Left lung (tissue), 4 donors: ENCODE measurements at regions not wholly inside any gene's neighbourhood (a gene's known extent, or its start where the extent isn't known, plus 50 kb on each side); places are given as distances from the start of the nearest gene placed in this dataset.

Source experiments
- ATAC-seq: fragments of 200-7000 bp; cut with Tn5 transposase; one replicate; pipeline ENCODE4 v1.9.1; 2020; ENCODE audit warnings: moderate library complexity
- DNase-seq, 4 donors: peaks; one replicate each; pipeline ENCODE4 v3.0.0-alpha.2; 2013 to 2020
- H3K27ac ChIP-seq, 2 donors: fragments of 200-600 bp; sonication (generic) in 1 of 2; one replicate each; pipeline versions ENCODE4 v1.5.0 to v1.8.0; 2020 to 2021
- H3K27me3 ChIP-seq, 2 donors: fragments of 200-600 bp; sonication (generic) in 1 of 2; one replicate each; pipeline versions ENCODE4 v1.5.0 to v1.8.0; 2020 to 2021
- H3K36me3 ChIP-seq, 2 donors: fragments of 200-600 bp; sonication (generic) in 1 of 2; one replicate each; pipeline versions ENCODE4 v1.5.0 to v1.8.0; 2020 to 2021
- H3K4me1 ChIP-seq, 2 donors: fragments of 200-600 bp; one replicate each; pipeline ENCODE4 v1.8.0; 2021
- H3K4me3 ChIP-seq, 2 donors: fragments of 200-600 bp; sonication (generic) in 1 of 2; one replicate each; pipeline versions ENCODE4 v1.5.0 to v1.8.0; 2020 to 2021; ENCODE audit warnings: mild to moderate bottlenecking in 1 of 2
- H3K9me3 ChIP-seq, 2 donors: fragments of 200-600 bp; sonication (generic) in 1 of 2; one replicate each; pipeline versions ENCODE4 v1.5.0 to v1.8.0; 2020 to 2021
- intact Hi-C, 2 donors: fragments of 100-400 bp; cut with DNase I; formaldehyde crosslinking; loops; one replicate each; pipeline versions ENCODE4 v1.11.2 to v1.14.2; 2022
- TF ChIP-seq, protein P1 (sequence below), 2 donors: fragments of 200-600 bp; sonication (generic) in 1 of 2; IDR thresholded peaks; one replicate each; pipeline versions ENCODE4 v1.5.0 to v1.8.0; 2021; ENCODE audit warnings: antibody characterized with exemption in 2 of 2
- donor health status: DM: no; HTN: yes; CAD: no.
- donor health status: DM: no; HTN: no; CAD: no.

DNA sequence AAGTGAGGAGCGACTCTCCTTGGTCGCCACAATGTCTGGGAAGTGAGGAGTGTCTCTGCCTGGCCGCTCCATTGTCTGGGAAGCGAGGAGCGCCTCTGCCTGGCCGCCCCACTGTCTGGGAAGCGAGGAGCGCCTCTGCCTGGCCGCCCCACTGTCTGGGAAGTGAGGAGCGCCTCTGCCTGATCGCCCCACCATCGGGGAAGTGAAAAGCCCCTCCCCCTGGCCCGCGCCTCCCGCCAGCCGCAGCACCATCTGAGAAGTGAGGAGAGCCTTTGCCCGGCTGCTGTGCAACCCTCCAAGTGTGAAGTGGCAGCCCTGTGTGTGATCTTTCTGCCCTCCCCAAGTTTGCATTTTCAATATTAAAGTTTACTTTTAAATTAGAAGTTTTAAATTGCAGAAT lies 95.0 kb upstream of the PPP2R5A start:
- TF ChIP-seq, protein P1, sequence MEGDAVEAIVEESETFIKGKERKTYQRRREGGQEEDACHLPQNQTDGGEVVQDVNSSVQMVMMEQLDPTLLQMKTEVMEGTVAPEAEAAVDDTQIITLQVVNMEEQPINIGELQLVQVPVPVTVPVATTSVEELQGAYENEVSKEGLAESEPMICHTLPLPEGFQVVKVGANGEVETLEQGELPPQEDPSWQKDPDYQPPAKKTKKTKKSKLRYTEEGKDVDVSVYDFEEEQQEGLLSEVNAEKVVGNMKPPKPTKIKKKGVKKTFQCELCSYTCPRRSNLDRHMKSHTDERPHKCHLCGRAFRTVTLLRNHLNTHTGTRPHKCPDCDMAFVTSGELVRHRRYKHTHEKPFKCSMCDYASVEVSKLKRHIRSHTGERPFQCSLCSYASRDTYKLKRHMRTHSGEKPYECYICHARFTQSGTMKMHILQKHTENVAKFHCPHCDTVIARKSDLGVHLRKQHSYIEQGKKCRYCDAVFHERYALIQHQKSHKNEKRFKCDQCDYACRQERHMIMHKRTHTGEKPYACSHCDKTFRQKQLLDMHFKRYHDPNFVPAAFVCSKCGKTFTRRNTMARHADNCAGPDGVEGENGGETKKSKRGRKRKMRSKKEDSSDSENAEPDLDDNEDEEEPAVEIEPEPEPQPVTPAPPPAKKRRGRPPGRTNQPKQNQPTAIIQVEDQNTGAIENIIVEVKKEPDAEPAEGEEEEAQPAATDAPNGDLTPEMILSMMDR (IDR thresholded peaks at IDR 0.05) = no peak
- ATAC-seq (no peak), DNase-seq (peak in 1 of 4 donors; percentile 53)
- Histone ChIP-seq H3K27ac (no peak overlapping the region), H3K36me3 (no peaks in the 10 kb centered on the region), H3K4me1 (peaks cover 0 to 27% of the 10 kb centered on the region in 2 donors), H3K4me3 (no peak overlapping the region), H3K9me3 (no peaks in the 10 kb centered on the region), H3K27me3 (no peaks in the 10 kb centered on the region)
- intact Hi-C loops = no loop called here

DNA sequence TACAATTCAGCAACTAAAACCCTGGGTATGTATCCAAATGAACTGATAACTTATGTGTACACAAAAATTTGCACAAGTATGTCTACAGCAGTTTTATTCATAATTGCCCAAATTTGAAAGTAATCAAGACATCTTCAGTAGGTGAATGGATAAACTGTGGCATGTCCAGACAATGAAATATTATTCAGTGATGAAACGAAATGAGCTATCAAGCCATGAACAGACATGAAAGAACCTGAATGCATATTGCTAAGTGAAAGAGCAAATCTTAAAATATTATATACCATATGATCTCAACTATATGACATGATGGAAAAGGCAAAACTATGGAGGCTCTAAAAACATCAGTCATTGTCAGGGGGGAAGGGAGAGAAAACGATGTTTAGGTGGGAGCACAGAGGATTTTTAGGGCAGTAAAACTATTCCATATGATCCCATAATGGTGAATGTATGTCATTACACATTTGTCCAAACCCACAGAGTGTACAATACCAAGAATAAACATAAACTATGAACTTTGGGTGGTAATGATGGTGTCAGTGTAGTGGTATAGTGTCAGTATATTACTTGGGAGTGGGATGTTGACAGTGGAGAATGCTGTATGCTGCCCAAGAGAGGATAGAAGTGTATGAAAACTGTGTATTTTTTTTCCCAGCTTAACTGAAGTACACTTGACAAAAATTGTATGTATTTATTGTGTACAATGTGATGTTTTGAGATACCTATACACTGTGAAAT lies 92.8 kb upstream of the PPP2R5A start:
- intact Hi-C loops = no loop called here
- no peak for DNase-seq
- Histone ChIP-seq H3K27me3 (no peaks in the 10 kb centered on the region), H3K27ac (no peak overlapping the region), H3K4me3 (no peak overlapping the region), H3K4me1 (peaks cover 0 to 16% of the 10 kb centered on the region in 2 donors), H3K36me3 (no peaks in the 10 kb centered on the region), H3K9me3 (no peaks in the 10 kb centered on the region)
- TF ChIP-seq, protein P1 (IDR thresholded peaks at IDR 0.05) = no peak
- no peak for ATAC-seq

DNA sequence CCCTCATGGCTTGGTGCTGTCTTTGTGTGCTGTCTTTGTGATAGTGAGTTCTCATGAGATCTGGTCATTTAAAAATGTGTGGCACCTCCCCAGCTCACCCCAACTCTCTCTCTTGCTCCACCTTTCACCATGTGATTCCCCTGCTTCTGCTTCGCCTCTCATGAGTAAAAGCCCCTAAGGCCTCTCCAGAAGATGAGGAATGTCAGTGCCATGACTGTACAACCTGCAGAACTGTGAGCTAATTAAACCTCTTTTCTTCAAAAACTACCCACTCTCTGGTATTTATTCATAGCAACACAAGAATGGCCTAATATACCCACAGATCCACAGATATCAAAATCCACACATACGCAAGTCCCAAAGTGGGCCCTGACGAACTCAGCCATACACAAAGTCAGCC lies 88.9 kb upstream of the PPP2R5A start:
- intact Hi-C loops = no loop called here
- TF ChIP-seq, protein P1 (IDR thresholded peaks at IDR 0.05) = no peak
- ATAC-seq = no peak
- H3K36me3 ChIP-seq = no peaks in the 10 kb centered on the region
- H3K9me3 ChIP-seq = peaks cover 0 to 3% of the 10 kb centered on the region in 2 donors
- no peak overlapping the region for H3K27ac ChIP-seq
- no peaks in the 10 kb centered on the region for H3K4me1 ChIP-seq
- H3K4me3 ChIP-seq = no peak overlapping the region
- no peaks in the 10 kb centered on the region for H3K27me3 ChIP-seq
- DNase-seq = no peak

DNA sequence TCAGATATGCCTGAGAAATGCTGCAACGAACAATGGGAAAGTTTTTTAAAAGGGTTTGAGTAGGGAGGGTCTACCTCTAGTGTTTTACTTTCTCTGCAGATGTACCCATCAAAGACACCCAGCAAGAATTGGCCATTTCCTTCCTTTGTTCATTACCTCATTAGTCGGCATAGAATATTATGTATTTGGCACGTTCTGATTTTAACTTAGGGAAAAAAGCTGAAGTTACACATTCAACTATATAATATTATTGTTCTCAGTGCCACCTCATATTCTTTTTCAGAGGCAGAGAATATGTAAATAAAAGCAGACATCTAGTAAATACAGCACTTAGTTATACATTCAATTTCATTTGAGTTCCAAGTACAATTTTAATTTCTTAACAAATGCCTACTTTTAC lies 83.7 kb upstream of the PPP2R5A start:
- DNase-seq = no peak
- no peak for ATAC-seq
- Histone ChIP-seq H3K27ac (no peak overlapping the region), H3K27me3 (no peaks in the 10 kb centered on the region), H3K36me3 (no peaks in the 10 kb centered on the region), H3K4me1 (peaks cover 0 to 6% of the 10 kb centered on the region in 2 donors), H3K9me3 (peaks cover 0 to 3% of the 10 kb centered on the region in 2 donors), H3K4me3 (no peak overlapping the region)
- intact Hi-C loops = no loop called here
- TF ChIP-seq, protein P1 (IDR thresholded peaks at IDR 0.05) = no peak

DNA sequence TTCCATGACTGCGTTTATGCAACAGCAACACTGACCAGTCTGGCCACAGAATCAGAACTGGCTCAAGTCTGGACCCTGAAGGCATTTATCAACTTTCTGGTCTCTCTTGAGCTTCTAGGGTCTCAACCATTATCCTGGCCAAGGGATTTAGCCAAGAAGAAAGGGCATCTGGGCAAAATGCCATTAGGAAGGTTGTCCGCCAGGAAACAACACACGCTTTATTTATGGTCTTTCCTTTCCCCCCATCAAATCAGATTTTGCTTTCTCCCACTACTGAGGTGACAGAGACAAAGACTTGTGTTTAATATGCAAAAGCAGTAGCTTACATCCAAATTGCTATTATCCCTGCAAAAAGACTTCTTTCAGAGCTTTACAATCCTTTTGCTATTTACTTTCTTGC lies 81.6 kb upstream of the PPP2R5A start:
- no peaks in the 10 kb centered on the region for H3K36me3 ChIP-seq
- ATAC-seq (no peak), DNase-seq (no peak)
- H3K27ac ChIP-seq = no peak overlapping the region
- intact Hi-C loops = no loop called here
- H3K4me3 ChIP-seq = no peak overlapping the region
- H3K27me3 ChIP-seq = no peaks in the 10 kb centered on the region
- H3K4me1 ChIP-seq = peaks cover 0 to 6% of the 10 kb centered on the region in 2 donors
- H3K9me3 ChIP-seq = peaks cover 0 to 3% of the 10 kb centered on the region in 2 donors
- TF ChIP-seq, protein P1 (IDR thresholded peaks at IDR 0.05) = no peak
